Nephron progenitor cell (in vitro differentiated cells): ENCODE measurements at regions not wholly inside any gene's neighbourhood (a gene's known extent, or its start where the extent isn't known, plus 50 kb on each side); places are given as distances from the start of the nearest gene placed in this dataset.

ENCODE experiments used
- DNase-seq: peaks from one replicate; pipeline ENCODE4 v3.0.0; 2021
- H3K27ac Mint-ChIP-seq: 2 replicates; pipeline ENCODE4 v1.8.0; 2021; ENCODE audit warnings: mild to moderate bottlenecking, moderate library complexity, mixed read lengths
- H3K27me3 Mint-ChIP-seq: 2 replicates; pipeline ENCODE4 v1.8.0; 2021; ENCODE audit warnings: mild to moderate bottlenecking, low read depth, mixed read lengths; ENCODE audit not compliant: poor library complexity
- H3K36me3 Mint-ChIP-seq: 2 replicates; pipeline ENCODE4 v1.8.0; 2021; ENCODE audit warnings: low read depth, mixed read lengths
- H3K4me1 Mint-ChIP-seq: 2 replicates; pipeline ENCODE4 v1.8.0; 2021; ENCODE audit warnings: mixed read lengths
- H3K4me3 Mint-ChIP-seq: 2 replicates; pipeline ENCODE4 v1.8.0; 2021; ENCODE audit warnings: mild to moderate bottlenecking, moderate library complexity, mixed read lengths
- H3K9me3 Mint-ChIP-seq: 2 replicates; pipeline ENCODE4 v1.8.0; 2021; ENCODE audit warnings: mild to moderate bottlenecking, moderate library complexity, mixed read lengths
- TF ChIP-seq, protein P1 (sequence below): fragments of 200-600 bp; sonication (generic); IDR thresholded peaks from 2 replicates; pipeline ENCODE4 v1.5.0; 2021; ENCODE audit warnings: antibody characterized with exemption

DNA sequence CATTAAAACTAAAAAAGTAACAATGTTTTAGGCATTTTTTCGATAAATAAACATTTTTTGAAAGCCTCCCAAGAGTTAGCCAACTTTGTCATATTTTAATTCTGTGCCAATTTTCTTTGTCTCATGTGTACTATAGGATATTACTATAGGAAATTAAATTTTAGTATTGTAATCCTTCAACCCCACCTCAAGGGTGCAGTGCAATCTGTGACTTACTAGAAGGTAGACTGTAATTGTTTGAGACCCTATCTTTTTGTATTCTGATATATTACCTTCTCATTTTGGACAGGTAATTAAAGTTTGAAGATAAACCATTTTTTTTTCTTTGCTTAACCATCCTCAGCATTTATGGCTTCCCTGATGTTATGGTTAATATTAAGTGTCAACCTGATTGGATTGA is 457.8 kb downstream of the PCDH20 start:
- no peaks in the 10 kb centered on the region for H3K4me1 Mint-ChIP-seq
- TF ChIP-seq, protein P1, sequence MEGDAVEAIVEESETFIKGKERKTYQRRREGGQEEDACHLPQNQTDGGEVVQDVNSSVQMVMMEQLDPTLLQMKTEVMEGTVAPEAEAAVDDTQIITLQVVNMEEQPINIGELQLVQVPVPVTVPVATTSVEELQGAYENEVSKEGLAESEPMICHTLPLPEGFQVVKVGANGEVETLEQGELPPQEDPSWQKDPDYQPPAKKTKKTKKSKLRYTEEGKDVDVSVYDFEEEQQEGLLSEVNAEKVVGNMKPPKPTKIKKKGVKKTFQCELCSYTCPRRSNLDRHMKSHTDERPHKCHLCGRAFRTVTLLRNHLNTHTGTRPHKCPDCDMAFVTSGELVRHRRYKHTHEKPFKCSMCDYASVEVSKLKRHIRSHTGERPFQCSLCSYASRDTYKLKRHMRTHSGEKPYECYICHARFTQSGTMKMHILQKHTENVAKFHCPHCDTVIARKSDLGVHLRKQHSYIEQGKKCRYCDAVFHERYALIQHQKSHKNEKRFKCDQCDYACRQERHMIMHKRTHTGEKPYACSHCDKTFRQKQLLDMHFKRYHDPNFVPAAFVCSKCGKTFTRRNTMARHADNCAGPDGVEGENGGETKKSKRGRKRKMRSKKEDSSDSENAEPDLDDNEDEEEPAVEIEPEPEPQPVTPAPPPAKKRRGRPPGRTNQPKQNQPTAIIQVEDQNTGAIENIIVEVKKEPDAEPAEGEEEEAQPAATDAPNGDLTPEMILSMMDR, result no peak
- H3K4me3 Mint-ChIP-seq, result no peak overlapping the region
- H3K27me3 Mint-ChIP-seq, result no peaks in the 10 kb centered on the region
- no peaks in the 10 kb centered on the region for H3K36me3 Mint-ChIP-seq
- no peak for DNase-seq
- no peak overlapping the region for H3K27ac Mint-ChIP-seq
- no peaks in the 10 kb centered on the region for H3K9me3 Mint-ChIP-seq

DNA sequence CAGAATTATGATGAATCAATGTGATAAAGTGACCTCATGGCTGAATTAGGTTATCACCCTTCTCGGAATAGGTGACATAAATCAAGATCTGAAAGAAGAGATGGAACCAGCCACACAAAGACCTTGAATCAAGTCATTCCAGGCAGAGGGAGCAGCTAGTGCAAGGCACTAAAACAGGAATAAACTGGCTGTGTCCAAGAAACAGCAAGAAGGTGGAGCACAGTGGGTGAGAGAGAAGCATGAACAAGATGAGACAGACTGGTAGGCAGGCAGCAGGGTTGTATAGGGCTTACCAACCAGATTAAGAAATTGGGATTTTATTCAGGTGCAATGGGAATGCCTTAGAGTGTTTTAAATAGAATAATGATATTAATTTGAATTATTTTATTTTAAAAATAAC is 470.3 kb downstream of the PCDH20 start:
- Mint-ChIP-seq H3K4me3 (no peak overlapping the region), H3K27ac (no peak overlapping the region), H3K9me3 (no peaks in the 10 kb centered on the region), H3K36me3 (no peaks in the 10 kb centered on the region), H3K4me1 (no peaks in the 10 kb centered on the region), H3K27me3 (no peaks in the 10 kb centered on the region)
- TF ChIP-seq, protein P1, result no peak
- no peak for DNase-seq

DNA sequence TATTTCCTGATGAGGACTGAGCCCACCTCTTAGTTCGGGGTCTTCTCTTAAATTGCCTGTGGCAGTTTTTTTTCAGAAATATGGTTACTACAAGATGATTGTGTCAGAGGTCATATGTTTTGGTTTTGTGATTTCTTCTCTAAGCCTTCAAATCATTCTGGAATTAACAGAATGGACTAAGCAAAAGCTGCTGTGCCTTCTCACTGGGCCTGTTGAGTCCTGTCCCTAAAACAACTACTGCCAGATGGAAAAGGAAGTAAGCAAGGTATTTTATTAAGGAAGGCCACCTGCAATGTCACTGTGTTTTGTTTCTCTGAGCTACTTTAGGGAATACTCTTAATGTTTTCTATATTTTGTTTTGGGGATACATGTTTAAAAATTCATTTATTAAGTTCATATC is 470.8 kb downstream of the PCDH20 start:
- Mint-ChIP-seq H3K4me3 (no peak overlapping the region), H3K4me1 (no peaks in the 10 kb centered on the region), H3K27ac (no peak overlapping the region), H3K9me3 (no peaks in the 10 kb centered on the region), H3K36me3 (no peaks in the 10 kb centered on the region), H3K27me3 (no peaks in the 10 kb centered on the region)
- TF ChIP-seq, protein P1, result no peak
- no peak for DNase-seq

DNA sequence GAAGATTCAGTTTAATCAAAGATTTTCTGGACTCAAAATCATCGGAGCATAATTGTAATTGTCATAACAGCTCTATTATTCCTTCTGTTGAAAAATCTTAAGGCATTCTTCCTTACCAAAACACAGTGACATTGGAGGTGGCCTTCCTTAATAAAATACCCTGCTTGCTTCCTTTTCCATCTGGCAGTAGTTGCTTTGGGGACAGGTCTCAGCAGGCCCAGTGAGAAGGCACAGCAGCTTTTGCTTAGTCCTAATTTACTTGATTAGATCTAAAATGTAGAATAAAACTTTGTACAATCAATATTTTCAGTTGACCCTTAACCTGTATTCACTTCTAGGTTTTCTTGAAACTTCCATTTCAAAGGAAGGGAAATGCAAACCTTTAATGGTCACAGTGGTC is 471.6 kb downstream of the PCDH20 start:
- Mint-ChIP-seq H3K9me3 (no peaks in the 10 kb centered on the region), H3K4me3 (no peak overlapping the region), H3K4me1 (no peaks in the 10 kb centered on the region), H3K27ac (no peak overlapping the region), H3K27me3 (no peaks in the 10 kb centered on the region), H3K36me3 (no peaks in the 10 kb centered on the region)
- TF ChIP-seq, protein P1, result no peak
- DNase-seq, result no peak

DNA sequence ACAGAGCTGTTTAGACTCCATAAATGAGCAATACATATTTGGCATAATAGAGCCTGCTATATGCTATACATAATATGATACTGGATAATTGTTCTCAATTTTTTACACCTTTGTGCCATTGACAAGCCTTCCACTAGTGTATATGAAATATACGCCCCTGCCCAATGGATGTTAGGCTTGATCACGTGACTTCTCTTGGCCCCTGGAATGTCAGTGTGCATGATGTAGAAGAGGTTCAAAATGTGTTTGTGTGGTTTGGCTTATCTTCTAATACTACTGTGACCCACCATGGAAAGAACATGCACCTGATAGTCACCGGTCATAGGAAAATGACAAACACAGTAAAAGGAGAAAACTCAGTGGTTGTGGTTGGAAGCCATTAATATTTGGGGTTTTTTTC is 479.4 kb downstream of the PCDH20 start:
- H3K27ac Mint-ChIP-seq, result no peak overlapping the region
- H3K4me1 Mint-ChIP-seq, result peaks cover 5% of the 10 kb centered on the region
- no peaks in the 10 kb centered on the region for H3K9me3 Mint-ChIP-seq
- H3K36me3 Mint-ChIP-seq, result no peaks in the 10 kb centered on the region
- DNase-seq, result no peak
- TF ChIP-seq, protein P1, result no peak
- H3K4me3 Mint-ChIP-seq, result no peak overlapping the region
- H3K27me3 Mint-ChIP-seq, result no peaks in the 10 kb centered on the region

DNA sequence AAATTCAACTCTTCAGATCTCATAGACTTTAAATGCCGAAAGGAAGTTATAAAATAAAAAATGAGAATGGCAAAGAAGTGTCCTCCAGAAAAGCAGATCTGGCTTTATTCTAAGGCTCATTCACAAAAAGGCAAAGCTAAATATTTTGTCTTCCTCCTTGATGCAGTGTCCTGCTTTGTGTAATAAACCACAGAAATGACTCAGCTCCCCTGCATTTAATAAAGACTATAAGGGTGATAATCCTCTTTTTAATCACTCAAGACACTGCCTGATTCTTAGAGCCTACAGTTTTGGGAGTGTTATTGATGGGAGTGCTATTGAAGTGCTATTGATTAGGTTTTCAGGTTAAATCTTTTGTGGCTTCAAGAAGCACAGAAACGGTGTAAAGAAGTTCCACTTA is 482.0 kb downstream of the PCDH20 start:
- no peak for DNase-seq

More for the DNA sequence above, 482.0 kb downstream of the PCDH20 start:
- TF ChIP-seq, protein P1, result no peak
- Mint-ChIP-seq H3K27me3 (no peaks in the 10 kb centered on the region), H3K27ac (no peak overlapping the region), H3K9me3 (no peaks in the 10 kb centered on the region), H3K36me3 (no peaks in the 10 kb centered on the region), H3K4me1 (peaks cover 5% of the 10 kb centered on the region), H3K4me3 (no peak overlapping the region)
